HG02870 (cell line): ENCODE measurements at regions not wholly inside any gene's neighbourhood (a gene's known extent, or its start where the extent isn't known, plus 50 kb on each side); places are given as distances from the start of the nearest gene placed in this dataset.
"Not testable (repeated sequence)": the region's sequence is repeated elsewhere in the genome, so short reads cannot be mapped to it uniquely, and the experiment has no call there.

ENCODE experiments used
- ATAC-seq: cut with Tn5 transposase; IDR thresholded peaks from one replicate; pipeline ENCODE4 v1.9.1; 2021; ENCODE audit warnings: mild to moderate bottlenecking, moderate library complexity; ENCODE audit not compliant: unreplicated experiment

- ATAC-seq, result no peak
These were observed 70.1 kb downstream of the ZNF330 start for GRCh38 chr4:141290771-141291170.

- no peak for ATAC-seq
These were observed 73.6 kb downstream of the ZNF330 start for GRCh38 chr4:141294306-141294705.

GRCh38 chr4:141301216-141301615 is 80.5 kb downstream of the ZNF330 start:
- ATAC-seq, result no peak

GRCh38 chr4:141302924-141303323 is 82.2 kb downstream of the ZNF330 start:
- no peak for ATAC-seq

GRCh38 chr4:141304346-141304745 is 83.7 kb downstream of the ZNF330 start:
- ATAC-seq, result no peak

GRCh38 chr4:141306331-141306730 is 85.6 kb downstream of the ZNF330 start:
- ATAC-seq, result no peak

GRCh38 chr4:141307241-141307689 is 86.6 kb downstream of the ZNF330 start:
- ATAC-seq, result peak; percentile 100

- ATAC-seq, result no peak
These were observed 89.2 kb downstream of the ZNF330 start for GRCh38 chr4:141309874-141310273.

- ATAC-seq, result no peak
These were observed 90.8 kb downstream of the ZNF330 start for GRCh38 chr4:141311246-141312204.

GRCh38 chr4:141314627-141315026 is 93.9 kb downstream of the ZNF330 start:
- ATAC-seq, result no peak

- no peak for ATAC-seq
These were observed 108.0 kb downstream of the ZNF330 start for GRCh38 chr4:141328560-141329173.

- no peak for ATAC-seq
These were observed 108.5 kb downstream of the ZNF330 start for GRCh38 chr4:141329174-141329569.

GRCh38 chr4:141330616-141331015 is 109.9 kb downstream of the ZNF330 start:
- ATAC-seq, result no peak

GRCh38 chr4:141331534-141332358 is 111.1 kb downstream of the ZNF330 start:
- no peak for ATAC-seq

- ATAC-seq, result not testable (repeated sequence)
These were observed 111.9 kb downstream of the ZNF330 start for GRCh38 chr4:141332359-141333181.

GRCh38 chr4:141333456-141334230 is 112.9 kb downstream of the ZNF330 start:
- ATAC-seq, result not testable (repeated sequence)

- no peak for ATAC-seq
These were observed 114.5 kb downstream of the ZNF330 start for GRCh38 chr4:141335166-141335565.

- ATAC-seq, result no peak
These were observed 117.5 kb downstream of the ZNF330 start for GRCh38 chr4:141338238-141338637.

- ATAC-seq, result no peak
These were observed 118.7 kb downstream of the ZNF330 start for GRCh38 chr4:141339391-141339790.

GRCh38 chr4:141339966-141340365 is 119.3 kb downstream of the ZNF330 start:
- no peak for ATAC-seq
